PFSK-1 (cell line): ENCODE measurements at regions not wholly inside any gene's neighbourhood (a gene's known extent, or its start where the extent isn't known, plus 50 kb on each side); places are given as distances from the start of the nearest gene placed in this dataset.

Experiments used
- FOXP2 ChIP-seq: optimal IDR thresholded peaks from 2 replicates; pipeline ENCODE3; 2011; ENCODE audit warnings: borderline replicate concordance, control low read depth, inconsistent platforms; ENCODE audit not compliant: insufficient read depth; ENCODE audit errors: extremely low read length, extremely low read depth
- TAF1 ChIP-seq: IDR thresholded peaks from 2 replicates; pipeline ENCODE4 v1.6.1; 2012; ENCODE audit warnings: low read length, control low read depth, borderline replicate concordance; ENCODE audit not compliant: insufficient read depth

DNA sequence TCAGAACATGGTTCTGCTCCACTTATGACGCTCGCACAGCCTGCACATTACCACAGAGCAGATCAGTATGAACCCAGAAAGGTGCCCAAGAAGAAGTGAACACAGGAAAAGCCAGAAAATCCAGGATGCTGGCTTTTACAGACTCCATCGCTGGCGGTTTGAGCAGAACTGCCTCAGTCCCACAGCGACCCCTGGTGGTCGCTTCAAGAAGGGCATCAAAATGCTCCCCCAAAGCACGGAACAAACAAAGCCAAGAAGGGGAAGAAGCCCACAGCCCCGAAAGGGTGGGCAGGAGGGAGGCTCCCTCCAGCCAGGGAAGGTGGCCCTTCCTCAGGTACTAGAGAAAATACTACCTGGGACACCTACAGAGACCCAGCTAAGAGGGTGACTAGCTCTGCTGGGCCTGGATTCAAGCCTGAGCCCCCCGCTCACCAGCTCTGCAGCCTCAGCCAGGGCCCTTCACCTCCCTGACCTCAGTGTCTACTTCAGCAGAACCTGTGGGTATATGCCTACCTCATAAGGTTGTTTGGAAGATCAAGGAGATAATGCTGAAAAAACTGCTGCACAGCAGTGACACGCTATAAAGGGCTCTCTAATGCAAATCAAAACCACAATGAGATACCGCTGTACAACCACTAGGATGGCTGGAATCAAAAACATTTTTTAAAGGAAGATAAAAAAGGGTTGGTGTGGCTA is 98.1 kb downstream of the NCOR2 start:
- no peak for TF ChIP-seq FOXP2
- TF ChIP-seq TAF1 = no peak
